MCF 10A (cell line): ENCODE measurements at regions not wholly inside any gene's neighbourhood (a gene's known extent, or its start where the extent isn't known, plus 50 kb on each side); places are given as distances from the start of the nearest gene placed in this dataset.

ENCODE experiments used
- BruUV-seq: library from RNA; stranded (reverse); fragments of 400-500 nt; replicated peaks from 2 replicates; lab custom pipeline; 2021; lab: Mats Ljungman, UMichigan
- CTCF ChIA-PET: fragments of 300-600 bp; sonication (Branson Sonifier 250); formaldehyde crosslinking; extraction: SDS; loops from one replicate; lab custom pipeline; 2021; ENCODE audit warnings: antibody characterized with exemption, inconsistent platforms; lab: Yijun Ruan, JAX
- POLR2A ChIA-PET: fragments of 300-600, 350-650 bp; sonication (Branson Sonifier 250); formaldehyde crosslinking; extraction: SDS; loops from one replicate; lab custom pipeline; 2020; ENCODE audit warnings: antibody characterized with exemption, inconsistent platforms; lab: Yijun Ruan, JAX
- DNase-seq: peaks from one replicate; pipeline ENCODE4 v3.0.0-alpha.2; 2018; ENCODE audit not compliant: unreplicated experiment
- H3K27ac Mint-ChIP-seq: one replicate; pipeline ENCODE4 v1.8.0; 2022; ENCODE audit warnings: mild to moderate bottlenecking, low read depth, mixed read lengths; ENCODE audit not compliant: unreplicated experiment
- H3K27me3 Mint-ChIP-seq: one replicate; pipeline ENCODE4 v1.8.0; 2022; ENCODE audit warnings: mixed read lengths; ENCODE audit not compliant: insufficient read depth, unreplicated experiment
- H3K36me3 Mint-ChIP-seq: one replicate; pipeline ENCODE4 v1.8.0; 2022; ENCODE audit warnings: mild to moderate bottlenecking, moderate library complexity, mixed read lengths; ENCODE audit not compliant: insufficient read depth, unreplicated experiment
- H3K4me1 Mint-ChIP-seq: one replicate; pipeline ENCODE4 v1.8.0; 2022; ENCODE audit warnings: mixed read lengths; ENCODE audit not compliant: insufficient read depth, unreplicated experiment
- H3K4me3 Mint-ChIP-seq: one replicate; pipeline ENCODE4 v1.8.0; 2022; ENCODE audit warnings: mild to moderate bottlenecking, moderate library complexity, mixed read lengths; ENCODE audit not compliant: unreplicated experiment
- H3K9me3 Mint-ChIP-seq: one replicate; pipeline ENCODE4 v1.8.0; 2022; ENCODE audit warnings: mixed read lengths; ENCODE audit not compliant: unreplicated experiment
- intact Hi-C: fragments of 100-400 bp; cut with micrococcal nuclease; formaldehyde crosslinking; loops from 2 replicates; pipeline ENCODE4 v1.14.1; 2022
- TF ChIP-seq, protein P1 (sequence below): fragments of 200-600 bp; IDR thresholded peaks from one replicate; pipeline ENCODE4 v1.8.0; 2022; ENCODE audit warnings: antibody characterized with exemption, mild to moderate bottlenecking; ENCODE audit not compliant: unreplicated experiment

DNA sequence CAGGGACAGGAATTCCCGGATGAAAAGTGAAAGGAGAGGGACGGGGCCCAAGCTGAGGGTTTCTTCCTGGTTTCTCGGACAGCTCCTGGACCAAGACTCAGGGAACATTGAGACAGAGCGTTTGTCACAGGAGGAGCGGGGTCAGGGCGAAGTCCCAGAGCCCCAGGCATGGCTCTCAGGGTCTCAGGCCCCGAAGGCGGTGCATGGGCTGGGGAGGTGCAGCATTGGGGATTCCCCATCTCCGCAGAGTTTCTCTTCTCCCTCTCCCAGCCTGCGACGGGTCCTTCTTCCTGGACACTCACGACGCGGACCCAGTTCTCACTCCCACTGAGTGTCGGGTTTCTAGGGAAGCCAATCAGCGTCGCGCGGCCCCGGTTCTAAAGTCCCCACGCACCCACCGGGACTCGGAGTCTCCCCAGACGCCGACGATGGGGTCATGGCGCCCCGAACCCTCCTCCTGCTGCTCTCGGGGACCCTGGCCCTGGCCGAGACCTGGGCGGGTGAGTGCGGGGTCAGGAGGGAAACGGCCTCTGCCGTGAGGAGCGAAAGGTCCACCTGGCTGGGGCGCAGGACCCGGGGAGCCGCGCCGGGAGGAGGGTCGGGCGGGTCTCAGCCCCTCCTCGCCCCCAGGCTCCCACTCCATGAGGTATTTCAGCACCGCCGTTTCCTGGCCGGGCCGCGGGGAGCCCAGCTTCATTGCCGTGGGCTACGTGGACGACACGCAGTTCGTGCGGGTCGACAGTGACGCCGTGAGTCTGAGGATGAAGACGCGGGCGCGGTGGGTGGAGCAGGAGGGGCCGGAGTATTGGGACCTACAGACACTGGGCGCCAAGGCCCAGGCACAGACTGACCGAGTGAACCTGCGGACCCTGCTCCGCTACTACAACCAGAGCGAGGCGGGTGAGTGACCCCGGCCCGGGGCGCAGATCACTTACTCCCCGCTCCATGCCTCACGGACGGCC lies 54.6 kb upstream of the POLR1H start:
- H3K9me3 Mint-ChIP-seq = no peaks in the 10 kb centered on the region
- no peak overlapping the region for H3K27ac Mint-ChIP-seq
- ChIA-PET POLR2A (no interaction called here), CTCF (interaction anchor here (0.7 to 0.8 kb wide), 2 partner anchors 116 to 144 kb away, joined by 3 to 4 read pairs; no protein-coding TSS in a partner anchor)
- no peak for DNase-seq
- peaks cover 4% of the 10 kb centered on the region for H3K36me3 Mint-ChIP-seq
- TF ChIP-seq, protein P1, sequence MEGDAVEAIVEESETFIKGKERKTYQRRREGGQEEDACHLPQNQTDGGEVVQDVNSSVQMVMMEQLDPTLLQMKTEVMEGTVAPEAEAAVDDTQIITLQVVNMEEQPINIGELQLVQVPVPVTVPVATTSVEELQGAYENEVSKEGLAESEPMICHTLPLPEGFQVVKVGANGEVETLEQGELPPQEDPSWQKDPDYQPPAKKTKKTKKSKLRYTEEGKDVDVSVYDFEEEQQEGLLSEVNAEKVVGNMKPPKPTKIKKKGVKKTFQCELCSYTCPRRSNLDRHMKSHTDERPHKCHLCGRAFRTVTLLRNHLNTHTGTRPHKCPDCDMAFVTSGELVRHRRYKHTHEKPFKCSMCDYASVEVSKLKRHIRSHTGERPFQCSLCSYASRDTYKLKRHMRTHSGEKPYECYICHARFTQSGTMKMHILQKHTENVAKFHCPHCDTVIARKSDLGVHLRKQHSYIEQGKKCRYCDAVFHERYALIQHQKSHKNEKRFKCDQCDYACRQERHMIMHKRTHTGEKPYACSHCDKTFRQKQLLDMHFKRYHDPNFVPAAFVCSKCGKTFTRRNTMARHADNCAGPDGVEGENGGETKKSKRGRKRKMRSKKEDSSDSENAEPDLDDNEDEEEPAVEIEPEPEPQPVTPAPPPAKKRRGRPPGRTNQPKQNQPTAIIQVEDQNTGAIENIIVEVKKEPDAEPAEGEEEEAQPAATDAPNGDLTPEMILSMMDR = no peak
- no TSS peak for BruUV-seq
- no peaks in the 10 kb centered on the region for H3K4me1 Mint-ChIP-seq
- intact Hi-C loops = no loop called here
- H3K27me3 Mint-ChIP-seq = no peaks in the 10 kb centered on the region
- no peak overlapping the region for H3K4me3 Mint-ChIP-seq

DNA sequence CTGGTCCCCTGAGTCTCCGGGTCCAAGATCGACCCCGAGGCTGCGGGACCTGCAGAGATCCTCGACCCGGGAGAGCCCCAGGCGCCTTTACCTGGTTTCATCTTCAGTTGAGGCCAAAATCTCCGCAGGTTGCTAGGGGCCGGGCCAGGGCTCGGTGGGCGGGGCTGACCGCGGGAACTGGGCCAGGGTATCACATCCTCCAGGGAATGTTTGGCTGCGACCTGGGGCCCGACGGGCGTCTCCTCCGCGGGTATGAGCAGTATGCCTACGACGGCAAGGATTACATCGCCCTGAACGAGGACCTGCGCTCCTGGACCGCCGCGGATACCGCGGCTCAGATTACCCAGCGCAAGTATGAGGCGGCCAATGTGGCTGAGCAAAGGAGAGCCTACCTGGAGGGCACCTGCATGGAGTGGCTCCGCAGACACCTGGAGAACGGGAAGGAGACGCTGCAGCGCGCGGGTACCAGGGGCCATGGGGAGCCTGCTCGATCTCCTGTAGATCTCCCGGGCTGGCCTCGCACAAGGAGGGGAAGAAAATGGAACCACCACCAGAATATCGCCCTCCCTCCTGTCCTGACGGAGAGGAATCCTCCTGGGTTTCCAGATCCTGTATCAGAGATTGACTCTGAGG lies 53.8 kb upstream of the POLR1H start:
- no peaks in the 10 kb centered on the region for H3K9me3 Mint-ChIP-seq
- H3K27me3 Mint-ChIP-seq = no peaks in the 10 kb centered on the region
- ChIA-PET CTCF (no interaction called here), POLR2A (no interaction called here)
- no peak for DNase-seq
- intact Hi-C loops = no loop called here
- TF ChIP-seq, protein P1 = no peak
- H3K27ac Mint-ChIP-seq = no peak overlapping the region
- H3K36me3 Mint-ChIP-seq = peaks cover 4% of the 10 kb centered on the region
- no peak overlapping the region for H3K4me3 Mint-ChIP-seq
- BruUV-seq = no TSS peak
- H3K4me1 Mint-ChIP-seq = no peaks in the 10 kb centered on the region

DNA sequence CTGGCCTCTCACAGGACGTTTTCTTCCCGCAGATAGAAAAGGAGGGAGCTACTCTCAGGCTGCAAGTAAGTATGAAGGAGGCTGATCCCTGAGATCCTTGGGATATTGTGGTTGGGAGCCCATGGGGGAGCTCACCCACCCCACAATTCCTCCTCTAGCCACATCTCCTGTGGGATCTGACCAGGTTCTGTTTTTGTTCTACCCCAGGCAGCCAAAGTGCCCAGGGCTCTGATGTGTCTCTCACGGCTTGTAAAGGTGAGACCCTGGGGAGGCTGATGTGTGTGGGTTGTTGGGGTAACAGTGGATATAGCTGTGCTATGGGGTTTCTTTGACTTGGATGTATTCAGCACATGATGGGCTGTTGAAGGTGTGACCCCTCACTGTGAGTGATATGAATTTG lies 52.0 kb upstream of the POLR1H start:
- no TSS peak for BruUV-seq
- H3K36me3 Mint-ChIP-seq = peaks cover 4% of the 10 kb centered on the region
- intact Hi-C loops = no loop called here
- TF ChIP-seq, protein P1 = no peak
- no peak overlapping the region for H3K27ac Mint-ChIP-seq
- no peak for DNase-seq
- ChIA-PET POLR2A (interaction anchor here (0.6 kb wide), 1 partner anchor 137 kb away, joined by 3 read pairs; no protein-coding TSS in a partner anchor), CTCF (interaction anchor here (0.5 to 2.4 kb wide), 3 partner anchors 54 to 362 kb away, joined by 3 to 8 read pairs (median 4); no protein-coding TSS in a partner anchor)
- H3K4me3 Mint-ChIP-seq = no peak overlapping the region
- no peaks in the 10 kb centered on the region for H3K9me3 Mint-ChIP-seq
- no peaks in the 10 kb centered on the region for H3K27me3 Mint-ChIP-seq
- no peaks in the 10 kb centered on the region for H3K4me1 Mint-ChIP-seq
